ENCODE measurements at regions not wholly inside any gene's neighbourhood (a gene's known extent, or its start where the extent isn't known, plus 50 kb on each side); places are given as distances from the start of the nearest gene placed in this dataset.

DNA sequence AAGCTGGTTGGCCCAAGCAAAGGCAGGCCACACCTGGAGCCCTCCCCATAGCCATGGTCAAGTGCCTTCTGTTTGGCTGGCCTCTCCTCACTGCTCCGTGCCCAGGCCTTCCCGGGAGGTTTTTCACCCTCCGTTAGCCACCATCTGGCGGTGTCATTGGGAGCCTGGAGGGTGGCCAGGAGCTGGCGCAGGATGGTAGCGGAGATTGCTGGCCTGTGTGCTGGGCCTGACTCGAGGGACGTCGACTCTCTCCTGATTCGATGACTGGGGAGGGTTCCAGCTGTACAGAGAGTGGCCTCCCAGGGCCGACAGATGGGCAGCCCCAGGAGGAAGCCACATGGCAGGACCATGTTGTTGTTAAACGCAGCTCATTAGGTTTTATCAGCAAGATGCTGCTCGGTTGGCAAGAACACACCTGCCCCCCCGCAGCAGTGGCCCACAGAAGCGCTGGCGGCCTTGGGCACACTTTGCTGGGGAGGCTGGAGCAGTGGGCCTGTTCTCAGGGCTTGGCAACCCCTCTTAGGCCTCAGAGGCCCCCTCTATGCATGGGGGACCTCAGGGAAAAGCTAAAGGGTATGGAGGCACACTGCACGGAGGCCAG lies 64.0 kb upstream of the CACUL1 start:
- DNase-seq, result no peak
- ATAC-seq (ENCODE audit: insufficient read depth, low FRiP score), result no peak
- WGBS, 2 donors, result 76 to 91% methylated on average over 17 of the region's 17 CpGs
- H3K9ac ChIP-seq (ENCODE audit: insufficient read depth in 1 of 2, low read length in 2 of 2), result no peak overlapping the region
- TF ChIP-seq, protein P1, sequence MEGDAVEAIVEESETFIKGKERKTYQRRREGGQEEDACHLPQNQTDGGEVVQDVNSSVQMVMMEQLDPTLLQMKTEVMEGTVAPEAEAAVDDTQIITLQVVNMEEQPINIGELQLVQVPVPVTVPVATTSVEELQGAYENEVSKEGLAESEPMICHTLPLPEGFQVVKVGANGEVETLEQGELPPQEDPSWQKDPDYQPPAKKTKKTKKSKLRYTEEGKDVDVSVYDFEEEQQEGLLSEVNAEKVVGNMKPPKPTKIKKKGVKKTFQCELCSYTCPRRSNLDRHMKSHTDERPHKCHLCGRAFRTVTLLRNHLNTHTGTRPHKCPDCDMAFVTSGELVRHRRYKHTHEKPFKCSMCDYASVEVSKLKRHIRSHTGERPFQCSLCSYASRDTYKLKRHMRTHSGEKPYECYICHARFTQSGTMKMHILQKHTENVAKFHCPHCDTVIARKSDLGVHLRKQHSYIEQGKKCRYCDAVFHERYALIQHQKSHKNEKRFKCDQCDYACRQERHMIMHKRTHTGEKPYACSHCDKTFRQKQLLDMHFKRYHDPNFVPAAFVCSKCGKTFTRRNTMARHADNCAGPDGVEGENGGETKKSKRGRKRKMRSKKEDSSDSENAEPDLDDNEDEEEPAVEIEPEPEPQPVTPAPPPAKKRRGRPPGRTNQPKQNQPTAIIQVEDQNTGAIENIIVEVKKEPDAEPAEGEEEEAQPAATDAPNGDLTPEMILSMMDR (IDR thresholded peaks at IDR 0.05; ENCODE audit: control extremely low read depth, extremely low read depth), result no peak
- H3K36me3 ChIP-seq (ENCODE audit: control insufficient read depth in 4 of 4, insufficient read depth in 4 of 4, low read length in 4 of 4), result no peaks in the 10 kb centered on the region
- no peaks in the 10 kb centered on the region for H3K4me1 ChIP-seq (ENCODE audit: control insufficient read depth in 5 of 5, insufficient read depth in 5 of 5, low read length in 5 of 5)
- H3K27me3 ChIP-seq (ENCODE audit: control insufficient read depth in 3 of 3, insufficient read depth in 3 of 3, low read length in 2 of 3), result no peaks in the 10 kb centered on the region
- no peak overlapping the region for H3K27ac ChIP-seq (ENCODE audit: low read depth in 1 of 2, low read length in 1 of 2)
- H3K9me3 ChIP-seq (ENCODE audit: control insufficient read depth in 4 of 4, insufficient read depth in 3 of 4, low read length in 3 of 4), result no peaks in the 10 kb centered on the region
- no peak overlapping the region for H3K4me3 ChIP-seq

- TF ChIP-seq, protein P1 (IDR thresholded peaks at IDR 0.05; ENCODE audit: control extremely low read depth, extremely low read depth), result no peak
- no peak overlapping the region for H3K27ac ChIP-seq (ENCODE audit: low read depth in 1 of 2, low read length in 1 of 2)
- H3K36me3 ChIP-seq (ENCODE audit: control insufficient read depth in 4 of 4, insufficient read depth in 4 of 4, low read length in 4 of 4), result no peaks in the 10 kb centered on the region
- ATAC-seq (ENCODE audit: insufficient read depth, low FRiP score), result no peak
- no peak for DNase-seq
- H3K4me3 ChIP-seq, result no peak overlapping the region
- H3K9ac ChIP-seq (ENCODE audit: insufficient read depth in 1 of 2, low read length in 2 of 2), result no peak overlapping the region
- H3K27me3 ChIP-seq (ENCODE audit: control insufficient read depth in 3 of 3, insufficient read depth in 3 of 3, low read length in 2 of 3), result no peaks in the 10 kb centered on the region
- H3K4me1 ChIP-seq (ENCODE audit: control insufficient read depth in 5 of 5, insufficient read depth in 5 of 5, low read length in 5 of 5), result no peaks in the 10 kb centered on the region
- no peaks in the 10 kb centered on the region for H3K9me3 ChIP-seq (ENCODE audit: control insufficient read depth in 4 of 4, insufficient read depth in 3 of 4, low read length in 3 of 4)
- 82% methylated on average over 16 of the region's 16 CpGs for WGBS, 2 donors
Observed at GRCh38 chr10:118820326-118821116, 65.8 kb upstream of the CACUL1 start.

DNA sequence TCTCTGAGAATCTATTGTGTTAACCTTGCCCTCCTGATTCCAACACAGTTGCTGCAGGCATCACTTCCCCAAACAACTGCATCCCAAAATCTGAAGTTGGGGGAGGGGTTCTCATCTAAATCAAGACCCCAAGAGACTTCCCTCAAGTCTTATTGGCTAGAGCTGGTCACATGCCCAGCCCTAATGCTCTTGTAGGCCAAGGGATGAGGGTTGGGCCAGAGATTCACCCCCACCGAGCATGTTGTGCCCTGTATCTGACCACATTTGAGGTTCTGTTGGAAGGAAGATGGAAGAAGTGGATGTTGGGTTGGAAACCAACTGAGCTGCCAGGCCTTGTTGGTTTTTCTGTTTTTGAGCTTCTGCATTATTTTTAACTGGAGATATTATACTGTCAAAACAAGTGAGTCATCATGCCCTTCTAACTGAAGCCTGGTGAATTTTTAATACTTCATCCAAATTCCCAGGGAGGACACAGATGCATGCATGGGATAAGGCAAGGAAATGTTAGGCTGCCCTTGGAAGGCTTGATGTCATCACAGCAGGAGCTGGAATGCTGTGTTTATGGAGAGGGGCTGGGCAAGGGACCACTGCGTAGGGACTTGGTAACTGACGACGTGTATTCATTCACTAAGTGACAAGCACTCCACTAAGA lies 68.6 kb upstream of the CACUL1 start:
- H3K9ac ChIP-seq (ENCODE audit: insufficient read depth in 1 of 2, low read length in 2 of 2), result no peak overlapping the region
- ATAC-seq (ENCODE audit: insufficient read depth, low FRiP score), result no peak
- H3K9me3 ChIP-seq (ENCODE audit: control insufficient read depth in 4 of 4, insufficient read depth in 3 of 4, low read length in 3 of 4), result peaks cover 0 to 3% (median 0%) of the 10 kb centered on the region in 4 donors
- H3K4me3 ChIP-seq, result no peak overlapping the region
- H3K27ac ChIP-seq (ENCODE audit: low read depth in 1 of 2, low read length in 1 of 2), result no peak overlapping the region
- WGBS, 2 donors, result 85 to 91% methylated on average over 4 of the region's 4 CpGs
- H3K4me1 ChIP-seq (ENCODE audit: control insufficient read depth in 5 of 5, insufficient read depth in 5 of 5, low read length in 5 of 5), result no peaks in the 10 kb centered on the region
- no peaks in the 10 kb centered on the region for H3K27me3 ChIP-seq (ENCODE audit: control insufficient read depth in 3 of 3, insufficient read depth in 3 of 3, low read length in 2 of 3)
- no peaks in the 10 kb centered on the region for H3K36me3 ChIP-seq (ENCODE audit: control insufficient read depth in 4 of 4, insufficient read depth in 4 of 4, low read length in 4 of 4)
- TF ChIP-seq, protein P1 (IDR thresholded peaks at IDR 0.05; ENCODE audit: control extremely low read depth, extremely low read depth), result no peak
- DNase-seq, result no peak
